GM18909 (cell line): ENCODE measurements at regions not wholly inside any gene's neighbourhood (a gene's known extent, or its start where the extent isn't known, plus 50 kb on each side); places are given as distances from the start of the nearest gene placed in this dataset.

Source experiments
- ATAC-seq: cut with Tn5 transposase; IDR thresholded peaks from one replicate; pipeline ENCODE4 v1.9.1; 2021; ENCODE audit warnings: mild to moderate bottlenecking; ENCODE audit not compliant: unreplicated experiment, poor library complexity

DNA sequence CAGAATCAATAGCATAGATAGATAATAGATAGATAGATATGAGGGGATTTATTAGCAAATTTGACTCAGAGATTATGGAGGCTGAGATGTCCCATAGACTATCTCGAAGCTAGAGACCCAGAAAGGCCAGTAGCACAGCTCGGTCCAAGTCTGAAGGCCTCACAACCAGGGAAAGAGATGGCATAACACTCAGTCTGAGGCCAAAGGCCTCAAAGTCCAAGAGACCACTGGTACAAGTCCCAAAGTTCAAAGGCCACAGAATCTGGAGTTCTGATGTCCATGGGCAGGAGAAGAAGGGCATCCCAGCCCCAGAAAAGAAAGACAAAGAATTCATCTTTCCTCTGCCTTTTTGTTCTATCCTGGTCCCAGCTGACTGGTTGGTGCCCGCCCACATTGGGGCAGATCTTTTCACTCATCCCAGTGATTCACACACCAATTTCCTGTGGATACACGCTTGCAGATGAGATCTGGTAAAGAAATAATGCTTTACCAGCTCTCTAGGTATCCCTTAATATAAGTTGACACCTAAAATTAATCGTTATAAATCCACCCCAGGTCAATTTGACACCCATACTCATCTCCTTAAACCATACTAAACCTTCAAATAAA lies 127.8 kb upstream of the FBN2 start:
- no peak for ATAC-seq

DNA sequence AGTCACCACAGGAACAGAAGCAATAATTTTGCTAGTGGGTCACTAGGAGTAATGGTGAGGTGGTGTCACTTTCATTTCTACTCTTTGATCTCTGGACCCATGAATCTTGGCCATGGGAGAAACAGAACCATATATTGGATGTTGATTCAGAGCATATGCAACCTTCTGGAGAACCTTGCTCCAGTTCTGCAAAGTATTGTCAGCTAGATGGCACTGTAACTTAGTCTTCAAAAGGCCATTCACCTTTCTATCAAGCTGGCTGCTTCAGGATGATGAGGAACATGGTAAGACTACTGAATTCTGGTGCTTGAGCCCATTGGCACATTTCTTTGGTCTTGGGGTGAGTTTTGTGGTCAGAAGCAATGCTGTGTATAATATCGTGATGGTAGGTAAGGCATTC lies 129.1 kb upstream of the FBN2 start:
- no peak for ATAC-seq

DNA sequence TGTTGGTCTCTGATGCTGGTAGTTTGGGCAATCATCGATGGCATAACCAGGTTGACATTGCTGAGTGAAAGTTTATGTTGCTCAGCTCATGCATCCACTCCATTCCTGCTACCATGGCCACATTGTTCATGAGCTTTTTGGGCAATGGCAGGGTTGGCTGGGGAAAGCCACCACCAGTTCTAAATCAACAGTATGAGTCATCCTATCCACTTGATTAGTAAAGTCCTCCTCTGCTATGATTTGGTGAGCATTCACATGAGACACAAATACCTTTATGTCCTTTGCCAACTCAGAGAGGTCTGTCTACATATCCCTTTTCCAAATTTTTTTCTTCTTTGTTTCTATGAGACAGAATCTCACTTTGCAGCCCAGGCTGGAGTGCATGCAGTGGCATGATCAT lies 129.7 kb upstream of the FBN2 start:
- ATAC-seq, result no peak

DNA sequence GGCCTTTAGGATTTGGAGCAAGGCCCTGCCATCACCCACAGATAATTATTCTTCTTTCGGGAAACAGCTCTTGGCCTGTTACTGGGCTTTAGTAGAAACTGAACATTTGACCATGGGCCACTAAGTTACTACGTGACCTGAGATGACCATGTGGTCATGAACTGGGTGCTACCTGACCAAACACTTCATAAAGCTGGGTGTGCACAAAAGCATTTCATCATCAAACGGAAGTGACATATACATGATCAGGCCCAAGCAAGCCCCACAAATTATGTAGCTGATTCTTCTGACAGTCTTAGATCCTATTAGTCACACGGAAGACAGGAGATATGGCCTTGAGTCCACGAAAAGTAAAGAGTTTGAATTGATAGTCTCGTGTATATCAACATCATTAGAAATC lies 130.9 kb upstream of the FBN2 start:
- no peak for ATAC-seq

- ATAC-seq, result peak; percentile 36
Measured at GRCh38 chr5:128669803-128670202, 131.8 kb upstream of the FBN2 start.

DNA sequence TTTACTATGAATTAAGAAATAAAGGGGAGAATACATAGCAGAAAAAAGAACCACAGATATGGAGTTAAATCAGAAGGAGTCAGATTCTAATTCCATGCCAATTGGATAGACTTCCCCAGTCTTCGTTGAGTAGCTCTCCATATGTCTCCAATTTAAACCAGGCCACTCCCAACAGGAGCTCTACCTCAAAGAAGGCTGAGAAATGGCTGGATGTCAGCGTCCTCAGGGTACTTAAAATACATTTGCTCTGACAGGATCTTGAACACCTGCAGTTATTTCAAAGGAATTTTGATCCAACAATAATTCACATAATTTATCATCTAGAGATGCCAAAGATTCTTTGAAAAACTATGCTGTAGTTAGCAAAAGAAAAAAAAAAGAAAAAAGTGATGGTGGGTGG lies 133.9 kb upstream of the FBN2 start:
- no peak for ATAC-seq

GRCh38 chr5:128673000-128673399 lies 135.0 kb upstream of the FBN2 start:
- no peak for ATAC-seq

GRCh38 chr5:128673411-128673957 lies 135.4 kb upstream of the FBN2 start:
- ATAC-seq, result no peak

DNA sequence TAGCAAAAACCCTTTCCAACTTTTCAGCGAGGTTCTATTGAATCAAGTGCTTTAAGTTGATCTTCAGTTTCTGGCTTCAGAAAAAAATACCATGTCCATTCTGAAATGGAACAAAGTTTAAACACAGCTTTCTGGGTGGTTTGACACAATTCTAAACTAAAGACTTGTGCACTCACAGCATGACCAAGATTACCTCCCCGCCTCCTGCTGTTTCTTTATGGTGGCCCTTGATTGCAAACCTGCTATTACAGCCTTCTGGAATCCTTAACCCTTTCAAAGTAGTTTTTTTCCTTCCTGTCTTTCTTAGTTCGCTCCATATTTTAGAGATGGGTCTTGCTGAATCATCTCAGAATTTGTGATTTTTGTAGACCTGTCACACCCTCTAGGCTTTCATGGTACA lies 135.9 kb upstream of the FBN2 start:
- no peak for ATAC-seq

- peak; percentile 91 for ATAC-seq
Measured at GRCh38 chr5:128674837-128675446, 136.9 kb upstream of the FBN2 start.

DNA sequence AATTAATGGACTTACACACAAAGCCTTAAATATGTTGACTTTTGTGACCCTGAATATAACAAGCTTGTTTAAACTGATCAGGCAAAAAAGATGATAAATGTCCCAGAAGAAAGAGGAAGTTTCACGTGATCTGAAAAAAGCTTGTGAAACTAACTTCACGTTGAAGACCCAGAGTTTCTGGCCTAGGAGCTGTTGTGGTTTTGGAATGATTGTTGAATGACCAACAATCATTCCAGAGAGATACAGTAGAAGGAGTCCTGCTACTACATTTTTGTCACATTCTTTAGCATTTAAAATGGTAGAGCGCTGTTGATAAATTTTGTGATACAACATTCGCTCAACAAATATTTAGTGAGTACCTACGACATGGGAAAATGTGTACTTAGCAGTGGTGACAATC lies 143.1 kb upstream of the FBN2 start:
- ATAC-seq, result no peak

GRCh38 chr5:128681764-128682592 lies 143.9 kb upstream of the FBN2 start:
- ATAC-seq, result no peak

DNA sequence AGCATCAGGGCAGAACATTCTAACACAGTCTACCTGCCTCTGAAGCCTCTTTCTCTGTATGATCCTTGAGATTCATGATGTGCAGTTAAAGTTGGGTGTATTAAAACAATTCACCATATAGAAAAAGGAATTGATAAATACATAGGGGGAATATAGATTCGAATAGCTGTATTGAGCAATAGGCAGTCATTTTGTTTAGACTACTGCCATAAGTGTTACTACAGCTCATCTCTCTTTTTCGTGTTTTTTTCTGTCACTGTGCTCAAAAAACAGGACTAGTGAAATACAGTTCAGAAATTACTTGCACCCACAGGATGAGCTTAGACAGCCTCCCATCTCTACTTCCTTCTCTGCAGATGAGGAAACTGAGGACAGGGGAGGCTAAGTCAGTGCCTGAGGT lies 144.6 kb upstream of the FBN2 start:
- ATAC-seq, result no peak

- ATAC-seq, result no peak
Measured at GRCh38 chr5:128684961-128685360, 146.9 kb upstream of the FBN2 start.

DNA sequence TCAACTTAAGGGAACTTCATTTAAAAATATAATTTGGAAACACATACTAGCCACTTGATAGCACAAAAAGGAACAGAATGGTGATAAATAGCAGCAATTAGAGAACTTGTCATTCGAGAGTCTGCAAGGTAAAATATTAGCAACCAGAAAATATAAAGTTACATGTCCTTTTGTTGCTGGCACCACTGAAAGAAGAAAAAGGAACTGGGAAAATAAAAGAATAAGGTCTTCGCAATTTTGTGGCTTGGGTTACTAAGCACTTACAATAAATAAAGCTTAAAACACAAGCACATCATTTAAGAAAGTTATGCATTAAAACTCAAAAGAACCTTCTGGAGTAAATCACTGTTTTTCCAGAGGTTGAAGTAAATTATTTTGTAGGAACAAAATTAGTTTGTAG lies 149.9 kb upstream of the FBN2 start:
- ATAC-seq, result no peak

- no peak for ATAC-seq
Measured at GRCh38 chr5:128693764-128694163, 155.7 kb upstream of the FBN2 start.

DNA sequence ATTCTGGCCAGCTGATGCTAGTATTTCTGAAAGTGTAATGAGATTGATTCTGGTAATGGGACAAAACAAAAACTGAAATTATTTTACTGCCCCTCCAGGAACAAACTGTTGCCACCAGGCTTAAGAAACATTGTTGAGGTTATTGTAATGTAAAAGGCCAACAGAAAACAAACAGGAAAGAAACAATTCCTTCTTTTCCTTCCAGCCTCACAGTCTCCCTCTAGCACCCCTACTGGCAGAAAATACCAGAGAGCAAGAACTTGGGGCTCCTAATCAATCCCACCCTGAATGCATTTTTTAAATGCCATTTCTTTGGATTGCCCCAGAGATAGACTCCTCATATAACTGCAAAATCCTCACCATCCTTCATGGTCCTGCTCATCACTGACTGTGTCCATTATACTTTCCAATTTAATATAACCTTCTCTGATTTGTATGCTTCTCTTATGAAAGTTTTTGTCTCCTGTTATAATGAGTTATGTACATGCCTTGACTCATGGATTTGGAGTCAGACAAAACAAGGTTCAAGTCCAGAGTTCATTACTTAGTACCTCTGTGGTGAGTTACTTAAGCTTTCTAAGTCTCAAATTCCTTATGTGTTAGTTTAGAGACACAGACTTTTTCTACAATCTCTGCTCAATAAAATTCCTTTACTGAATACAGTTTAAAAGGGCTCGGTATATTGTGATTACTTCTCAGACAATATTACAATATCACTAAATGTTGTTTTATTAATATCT lies 157.9 kb upstream of the FBN2 start:
- no peak for ATAC-seq

DNA sequence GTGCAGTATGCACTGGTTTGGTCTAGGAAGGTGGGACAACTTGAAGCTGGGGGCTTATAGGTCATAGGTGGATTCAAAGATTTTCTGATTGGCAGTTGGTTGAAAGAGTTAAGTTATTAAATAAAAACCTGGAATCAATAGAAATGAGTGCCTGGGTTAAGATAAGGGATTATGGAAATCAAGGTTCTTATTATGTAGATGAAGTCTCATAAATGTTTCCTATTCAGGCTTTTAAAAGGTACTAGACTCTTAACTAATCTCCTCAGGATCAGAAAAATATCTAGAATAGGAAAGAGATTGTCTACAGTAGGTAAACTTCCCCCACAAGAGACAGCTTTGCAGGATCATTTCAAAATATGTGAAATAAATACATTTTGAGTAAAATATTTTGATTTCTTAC lies 163.3 kb upstream of the FBN2 start:
- no peak for ATAC-seq

DNA sequence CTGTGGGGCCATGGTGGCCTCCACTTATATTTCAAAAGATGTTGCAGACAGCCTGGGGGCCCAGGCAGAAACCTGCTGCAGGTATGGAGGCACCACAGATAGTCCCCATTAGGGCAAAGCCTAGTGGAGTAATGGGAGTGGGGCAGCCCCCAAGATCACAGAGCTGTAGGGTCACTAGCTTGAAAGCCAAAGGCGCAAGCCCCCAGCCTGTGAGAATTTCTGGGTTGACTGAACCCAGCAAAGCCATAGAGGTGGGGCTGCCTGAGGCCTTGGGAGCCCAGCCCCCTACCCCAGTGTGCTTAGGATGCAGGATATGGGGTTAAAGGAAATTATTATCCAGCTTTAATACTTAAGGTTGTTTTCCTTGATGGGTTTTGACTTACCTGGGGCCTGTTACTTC lies 165.3 kb upstream of the FBN2 start:
- no peak for ATAC-seq

- ATAC-seq, result no peak
Measured at GRCh38 chr5:128706269-128706668, 168.2 kb upstream of the FBN2 start.

- no peak for ATAC-seq
Measured at GRCh38 chr5:128708841-128709240, 170.8 kb upstream of the FBN2 start.
